AG04449 (cell line): ENCODE measurements at regions not wholly inside any gene's neighbourhood (a gene's known extent, or its start where the extent isn't known, plus 50 kb on each side); places are given as distances from the start of the nearest gene placed in this dataset.
A peak's percentile ranks its signal among the peaks of the same experiment; 100 is the strongest.

Experiments used
- CTCF ChIA-PET: fragments of 350-600 bp; formaldehyde crosslinking; extraction: SDS; loops from one replicate; lab custom pipeline; 2021; ENCODE audit warnings: antibody characterized with exemption; lab: Yijun Ruan, JAX
- POLR2A ChIA-PET: fragments of 400-600, 350-600 bp; formaldehyde crosslinking; extraction: SDS; loops from one replicate; lab custom pipeline; 2020; ENCODE audit warnings: antibody characterized with exemption, inconsistent platforms; lab: Yijun Ruan, JAX
- DNase-seq: peaks from one replicate; pipeline ENCODE4 v3.0.0-alpha.2; 2010; ENCODE audit warnings: low read depth, low spot score
- H3K4me3 ChIP-seq: 2 replicates; pipeline ENCODE4 v1.5.1; 2011; ENCODE audit warnings: low read depth, mild to moderate bottlenecking, control low read depth, low read length
- CTCF ChIP-seq: IDR thresholded peaks from one replicate; pipeline ENCODE4 v1.5.1; 2011; ENCODE audit warnings: mild to moderate bottlenecking, moderate library complexity, low read length, control low read depth, inconsistent platforms; ENCODE audit not compliant: insufficient read depth; ENCODE audit errors: missing control alignments

GRCh38 chr11:103844327-103845215, 191.9 kb upstream of the DDI1 start:
- POLR2A ChIA-PET = no interaction called here
- H3K4me3 ChIP-seq = no peak overlapping the region
- CTCF ChIA-PET = interaction anchor here (0.8 kb wide), 1 partner anchor 145 kb away, joined by 3 read pairs; no protein-coding TSS in a partner anchor
- no peak for DNase-seq
- TF ChIP-seq CTCF = no peak

- no peak overlapping the region for H3K4me3 ChIP-seq
- DNase-seq = no peak
- CTCF ChIA-PET = no interaction called here
- TF ChIP-seq CTCF = no peak
- POLR2A ChIA-PET = no interaction called here
These were observed 191.1 kb upstream of the DDI1 start for GRCh38 chr11:103845331-103845730.

- no peak for DNase-seq
- no peak overlapping the region for H3K4me3 ChIP-seq
- ChIA-PET CTCF (no interaction called here), POLR2A (no interaction called here)
- TF ChIP-seq CTCF = no peak
These were observed 187.8 kb upstream of the DDI1 start for GRCh38 chr11:103848686-103849085.

GRCh38 chr11:103849366-103849765, 187.1 kb upstream of the DDI1 start:
- no peak for TF ChIP-seq CTCF
- no peak for DNase-seq
- ChIA-PET POLR2A (no interaction called here), CTCF (no interaction called here)
- H3K4me3 ChIP-seq = no peak overlapping the region

- ChIA-PET CTCF (no interaction called here), POLR2A (interaction anchor here (0.7 kb wide), 1 partner anchor 11 kb away, joined by 3 read pairs; no protein-coding TSS in a partner anchor)
- no peak for DNase-seq
- no peak for TF ChIP-seq CTCF
- H3K4me3 ChIP-seq = no peak overlapping the region
These were observed 185.8 kb upstream of the DDI1 start for GRCh38 chr11:103850419-103851165.

GRCh38 chr11:103851166-103851651, 185.2 kb upstream of the DDI1 start:
- ChIA-PET CTCF (no interaction called here), POLR2A (interaction anchor here (0.7 kb wide), 1 partner anchor 10 kb away, joined by 3 read pairs; no protein-coding TSS in a partner anchor)

More at GRCh38 chr11:103851166-103851651, 185.2 kb upstream of the DDI1 start:
- no peak for TF ChIP-seq CTCF
- DNase-seq = peak; percentile 4
- H3K4me3 ChIP-seq = no peak overlapping the region
